T-cell (primary cell): ENCODE measurements at regions not wholly inside any gene's neighbourhood (a gene's known extent, or its start where the extent isn't known, plus 50 kb on each side); places are given as distances from the start of the nearest gene placed in this dataset.

Source experiments
- ATAC-seq, 4 experiments: fragments of 200-7000 bp in 3 of 4; fragments of 150-1000 bp in 1 of 4; cut with Tn5 transposase; replicated peaks in 1 of 4; 1 replicate in 3 of 4; 2 replicates in 1 of 4; pipeline ENCODE4 v1.10.0; 2021; ENCODE audit warnings: moderate library complexity in 3 of 4, mild to moderate bottlenecking in 2 of 4, moderate number of reproducible peaks in 1 of 4
- CTCF ChIA-PET, 2 donors: fragments of 300-600 bp; sonication (Branson Sonifier 250); formaldehyde crosslinking; loops; one replicate each; lab custom pipeline; 2022; ENCODE audit warnings: antibody characterized with exemption in 2 of 2; lab: Charles Lee
- POLR2A ChIA-PET, 2 donors: fragments of 300-600 bp; sonication (Branson Sonifier 250); formaldehyde crosslinking; loops; one replicate each; lab custom pipeline; 2022; ENCODE audit warnings: antibody characterized with exemption in 2 of 2; lab: Charles Lee
- DNase-seq, 35 experiments: peaks; one replicate each; pipeline versions ENCODE4 v3.0.0 to v3.0.0-alpha.2; 2013 to 2023
- H3K27ac ChIP-seq: one replicate; pipeline ENCODE4 v1.5.1; 2013; ENCODE audit warnings: low read length
- H3K27me3 ChIP-seq, 2 experiments: replicated peaks in 1 of 2; 1 replicate in 1 of 2; 2 replicates in 1 of 2; pipeline versions ENCODE4 v1.6.1 to v1.7.0; 2013; ENCODE audit warnings: low read length in 1 of 2, mixed read lengths in 1 of 2; ENCODE audit not compliant: control insufficient read depth in 2 of 2, insufficient read depth in 2 of 2; ENCODE audit errors: extremely low read depth in 1 of 2
- H3K36me3 ChIP-seq, 2 donors: 1 replicate in 1 of 2; 2 replicates in 1 of 2; pipeline versions ENCODE4 v1.6.1 to v1.7.0; 2013; ENCODE audit warnings: low read length in 1 of 2; ENCODE audit not compliant: control insufficient read depth in 2 of 2, insufficient read depth in 1 of 2; ENCODE audit errors: extremely low read depth in 1 of 2
- H3K4me1 ChIP-seq, 2 experiments: 1 replicate in 1 of 2; 2 replicates in 1 of 2; pipeline versions ENCODE4 v1.6.1 to v1.7.0; 2013; ENCODE audit warnings: low read length in 2 of 2, mixed read lengths in 1 of 2; ENCODE audit not compliant: insufficient read depth in 2 of 2, control insufficient read depth in 1 of 2; ENCODE audit errors: extremely low read depth in 1 of 2
- H3K4me3 ChIP-seq, 2 donors: 1 replicate in 1 of 2; 2 replicates in 1 of 2; pipeline versions ENCODE4 v1.5.1 to v1.7.0; 2013; ENCODE audit warnings: mild to moderate bottlenecking in 2 of 2, low read length in 1 of 2, moderate library complexity in 1 of 2; ENCODE audit not compliant: control insufficient read depth in 1 of 2; ENCODE audit errors: extremely low read depth in 1 of 2
- H3K9me3 ChIP-seq: 2 replicates; pipeline ENCODE4 v1.7.0; 2013
- H3K27ac Mint-ChIP-seq, 2 donors: one replicate each; pipeline ENCODE4 v1.8.0; 2020 to 2021; ENCODE audit warnings: mild to moderate bottlenecking in 2 of 2, mixed read lengths in 2 of 2
- H3K27me3 Mint-ChIP-seq, 2 donors: one replicate each; pipeline ENCODE4 v1.8.0; 2021 to 2022; ENCODE audit warnings: mixed read lengths in 2 of 2
- H3K36me3 Mint-ChIP-seq: one replicate; pipeline ENCODE4 v1.8.0; 2021; ENCODE audit warnings: mixed read lengths
- H3K4me1 Mint-ChIP-seq, 3 donors: one replicate each; pipeline ENCODE4 v1.8.0; 2020 to 2022; ENCODE audit warnings: mixed read lengths in 3 of 3, mild to moderate bottlenecking in 1 of 3
- H3K4me3 Mint-ChIP-seq, 3 donors: one replicate each; pipeline ENCODE4 v1.8.0; 2020 to 2022; ENCODE audit warnings: mild to moderate bottlenecking in 3 of 3, mixed read lengths in 3 of 3, moderate library complexity in 3 of 3
- H3K9me3 Mint-ChIP-seq, 3 donors: one replicate each; pipeline ENCODE4 v1.8.0; 2020 to 2022; ENCODE audit warnings: mixed read lengths in 3 of 3
- WGBS: methylation state at CpG from one replicate; pipeline ENCODE4 v1.1.5; 2013; ENCODE audit warnings: missing lambda C conversion rate; ENCODE audit not compliant: insufficient coverage; 5-methylcytosine and 5-hydroxymethylcytosine counted together

DNA sequence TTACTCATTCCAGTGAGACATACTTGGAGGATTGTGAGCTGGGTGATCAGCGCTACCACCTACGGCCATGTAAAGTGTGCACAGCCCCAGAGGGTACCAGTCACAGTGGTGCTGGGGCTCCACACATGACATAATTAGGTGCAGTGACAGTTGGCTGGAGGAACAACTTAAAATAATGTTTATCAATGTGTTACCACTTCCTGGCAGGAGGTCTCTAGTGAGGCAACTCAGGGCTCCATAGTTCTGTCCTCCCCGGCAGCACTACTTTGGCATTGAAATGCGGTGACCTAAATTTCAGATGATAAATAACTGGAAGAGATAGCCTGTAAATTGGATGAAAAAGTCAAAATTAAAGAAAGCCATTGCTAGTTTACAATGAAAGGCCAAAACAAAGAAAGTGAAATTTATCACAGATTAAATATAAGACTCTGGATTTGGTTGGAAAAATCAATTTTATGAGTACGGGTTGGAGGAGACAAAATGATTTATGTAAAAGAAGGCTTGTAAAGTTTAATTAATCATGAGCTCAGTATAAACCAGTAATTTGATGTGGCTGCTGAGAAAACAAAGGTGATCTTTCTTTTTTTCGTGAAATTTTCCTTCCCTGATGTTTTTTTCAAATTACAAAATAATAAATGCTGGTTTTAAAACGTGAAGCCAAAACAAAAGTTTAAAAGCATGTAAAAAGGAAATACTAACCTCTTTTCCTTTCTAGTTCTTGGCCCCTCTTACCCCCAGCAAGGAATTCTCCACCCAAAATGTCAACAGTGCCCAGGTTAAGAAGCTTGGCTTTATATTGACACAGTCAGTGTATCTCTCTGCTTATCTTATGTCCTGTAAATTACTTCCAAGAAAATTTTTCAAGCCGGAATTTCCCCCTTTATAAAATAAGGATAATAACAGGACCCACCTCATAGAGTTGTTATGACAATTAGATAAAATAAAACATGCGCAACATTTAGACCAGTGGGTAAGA is 126.7 kb upstream of the NOX3 start:
- DNase-seq (no peak), ATAC-seq (no peak)
- H3K27ac ChIP-seq = no peak overlapping the region
- 80% methylated on average over 1 of the region's 9 CpGs for WGBS
- Mint-ChIP-seq H3K27me3 (no peaks in the 10 kb centered on the region), H3K9me3 (no peaks in the 10 kb centered on the region), H3K4me1 (peaks cover 0 to 10% (median 3%) of the 10 kb centered on the region in 3 donors), H3K27ac (no peak overlapping the region), H3K36me3 (no peaks in the 10 kb centered on the region), H3K4me3 (no peak overlapping the region)
- no peaks in the 10 kb centered on the region for H3K27me3 ChIP-seq
- no peaks in the 10 kb centered on the region for H3K4me1 ChIP-seq
- H3K36me3 ChIP-seq = no peaks in the 10 kb centered on the region
- H3K9me3 ChIP-seq = no peaks in the 10 kb centered on the region
- ChIA-PET POLR2A (no interaction called here), CTCF (interaction anchor here in 1 of 2 donors (0.6 kb wide), 1 partner anchor 255 kb away, joined by 3 read pairs; no protein-coding TSS in a partner anchor)
- no peak overlapping the region for H3K4me3 ChIP-seq

- Histone ChIP-seq H3K27me3 (no peaks in the 10 kb centered on the region), H3K4me1 (no peaks in the 10 kb centered on the region), H3K27ac (no peak overlapping the region), H3K36me3 (no peaks in the 10 kb centered on the region), H3K4me3 (no peak overlapping the region), H3K9me3 (no peaks in the 10 kb centered on the region)
- Mint-ChIP-seq H3K4me3 (no peak overlapping the region), H3K9me3 (no peaks in the 10 kb centered on the region), H3K27me3 (no peaks in the 10 kb centered on the region), H3K36me3 (no peaks in the 10 kb centered on the region), H3K4me1 (peaks cover 0 to 10% (median 3%) of the 10 kb centered on the region in 3 donors), H3K27ac (no peak overlapping the region)
- 67% methylated on average over 1 of the region's 2 CpGs for WGBS
- ATAC-seq = no peak
- CTCF ChIA-PET = interaction anchor here in 1 of 2 donors (0.5 kb wide), 1 partner anchor 251 kb away, joined by 3 read pairs; no protein-coding TSS in a partner anchor
- DNase-seq = no peak
- POLR2A ChIA-PET = no interaction called here
These were observed 125.3 kb upstream of the NOX3 start for GRCh38 chr6:155580904-155581303.

DNA sequence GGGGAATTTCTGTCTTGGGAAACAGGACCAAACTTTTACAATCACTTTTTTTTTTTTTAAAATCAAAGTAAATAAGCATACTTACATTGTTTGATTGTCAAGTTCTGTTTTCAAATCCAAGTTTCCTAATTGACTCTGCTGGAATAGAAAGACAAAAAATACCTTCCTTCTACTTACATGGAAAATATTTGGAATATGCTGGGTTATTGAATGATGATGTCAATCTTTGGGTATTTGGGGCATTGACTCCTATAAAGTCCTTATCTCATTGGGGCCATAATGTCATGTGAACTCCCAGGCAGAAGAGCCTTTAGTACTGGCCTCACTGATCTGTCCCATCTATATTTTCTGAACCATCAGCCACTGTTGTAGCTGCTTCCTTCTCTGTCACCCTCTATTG is 122.6 kb upstream of the NOX3 start:
- Histone ChIP-seq H3K27me3 (no peaks in the 10 kb centered on the region), H3K36me3 (no peaks in the 10 kb centered on the region), H3K27ac (no peak overlapping the region), H3K9me3 (no peaks in the 10 kb centered on the region), H3K4me3 (no peak overlapping the region), H3K4me1 (no peaks in the 10 kb centered on the region)
- no peaks in the 10 kb centered on the region for H3K4me1 Mint-ChIP-seq
- ChIA-PET CTCF (no interaction called here), POLR2A (no interaction called here)
- H3K27ac Mint-ChIP-seq = no peak overlapping the region
- ATAC-seq = no peak
- H3K27me3 Mint-ChIP-seq = peaks cover 6 to 20% of the 10 kb centered on the region in 2 donors
- H3K9me3 Mint-ChIP-seq = peaks cover 0 to 4% (median 0%) of the 10 kb centered on the region in 3 donors
- H3K4me3 Mint-ChIP-seq = no peak overlapping the region
- DNase-seq = no peak
- H3K36me3 Mint-ChIP-seq = no peaks in the 10 kb centered on the region

GRCh38 chr6:155561966-155562364 is 106.3 kb upstream of the NOX3 start:
- no peaks in the 10 kb centered on the region for H3K27me3 ChIP-seq
- DNase-seq = no peak
- H3K9me3 ChIP-seq = no peaks in the 10 kb centered on the region
- H3K4me3 Mint-ChIP-seq = no peak overlapping the region
- H3K27ac Mint-ChIP-seq = no peak overlapping the region
- CTCF ChIA-PET = no interaction called here
- H3K27ac ChIP-seq = no peak overlapping the region
- H3K4me3 ChIP-seq = no peak overlapping the region
- 17% methylated on average over 1 of the region's 4 CpGs for WGBS
- no peak for ATAC-seq
- no peaks in the 10 kb centered on the region for H3K4me1 ChIP-seq
- POLR2A ChIA-PET = no interaction called here
- H3K4me1 Mint-ChIP-seq = no peaks in the 10 kb centered on the region
- H3K36me3 ChIP-seq = no peaks in the 10 kb centered on the region
- no peaks in the 10 kb centered on the region for H3K36me3 Mint-ChIP-seq
- no peaks in the 10 kb centered on the region for H3K9me3 Mint-ChIP-seq
- H3K27me3 Mint-ChIP-seq = peaks cover 0 to 2% of the 10 kb centered on the region in 2 donors

GRCh38 chr6:155561257-155561965 is 105.8 kb upstream of the NOX3 start:
- Histone ChIP-seq H3K27me3 (no peaks in the 10 kb centered on the region), H3K9me3 (no peaks in the 10 kb centered on the region), H3K4me1 (no peaks in the 10 kb centered on the region), H3K27ac (no peak overlapping the region), H3K36me3 (no peaks in the 10 kb centered on the region), H3K4me3 (no peak overlapping the region)
- CTCF ChIA-PET = interaction anchor here in 1 of 2 donors (0.7 kb wide), 1 partner anchor 228 kb away, joined by 3 read pairs; no protein-coding TSS in a partner anchor
- POLR2A ChIA-PET = no interaction called here
- no CpG with 5 or more reads among the region's 1 CpG for whole genome bisulfite sequencing
- ATAC-seq (no peak), DNase-seq (no peak)
- peaks cover 0 to 3% of the 10 kb centered on the region in 2 donors for H3K27me3 Mint-ChIP-seq
- H3K4me1 Mint-ChIP-seq = no peaks in the 10 kb centered on the region
- no peaks in the 10 kb centered on the region for H3K9me3 Mint-ChIP-seq
- no peak overlapping the region for H3K4me3 Mint-ChIP-seq
- H3K36me3 Mint-ChIP-seq = no peaks in the 10 kb centered on the region
- H3K27ac Mint-ChIP-seq = no peak overlapping the region

DNA sequence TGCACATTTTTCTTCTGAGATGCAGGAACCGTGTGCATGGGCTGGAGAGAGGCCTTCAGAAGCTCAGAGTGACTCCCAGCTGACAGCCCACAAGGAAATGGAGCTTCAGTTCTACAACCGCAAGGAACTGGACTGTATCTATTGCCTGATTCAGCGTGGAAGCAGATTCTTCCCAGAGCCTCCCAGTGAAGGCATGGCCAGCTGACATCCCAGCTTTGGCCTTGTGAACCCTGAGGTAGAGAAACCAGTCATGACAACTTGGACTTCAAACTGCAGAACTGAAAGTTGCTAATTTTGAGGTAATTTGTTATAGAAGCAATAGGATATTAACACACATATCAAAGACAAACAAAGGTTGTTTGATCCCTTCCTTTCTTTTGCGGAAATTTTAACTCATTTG is 94.3 kb upstream of the NOX3 start:
- POLR2A ChIA-PET = no interaction called here

More for the DNA sequence above, 94.3 kb upstream of the NOX3 start:
- DNase-seq (no peak), ATAC-seq (no peak)
- CTCF ChIA-PET = no interaction called here
- Mint-ChIP-seq H3K27me3 (peaks cover 0 to under 1% of the 10 kb centered on the region in 2 donors), H3K9me3 (no peaks in the 10 kb centered on the region), H3K27ac (no peak overlapping the region), H3K36me3 (no peaks in the 10 kb centered on the region), H3K4me1 (no peaks in the 10 kb centered on the region), H3K4me3 (no peak overlapping the region)
- no peaks in the 10 kb centered on the region for H3K36me3 ChIP-seq
- 67% methylated on average over 3 of the region's 4 CpGs for WGBS
- H3K27me3 ChIP-seq = no peaks in the 10 kb centered on the region
- H3K4me1 ChIP-seq = no peaks in the 10 kb centered on the region
- no peak overlapping the region for H3K27ac ChIP-seq
- H3K9me3 ChIP-seq = no peaks in the 10 kb centered on the region
- no peak overlapping the region for H3K4me3 ChIP-seq
